ENCODE measurements at regions not wholly inside any gene's neighbourhood (a gene's known extent, or its start where the extent isn't known, plus 50 kb on each side); places are given as distances from the start of the nearest gene placed in this dataset.
"Not testable (repeated sequence)": the region's sequence is repeated elsewhere in the genome, so short reads cannot be mapped to it uniquely, and the experiment has no call there.

DNA sequence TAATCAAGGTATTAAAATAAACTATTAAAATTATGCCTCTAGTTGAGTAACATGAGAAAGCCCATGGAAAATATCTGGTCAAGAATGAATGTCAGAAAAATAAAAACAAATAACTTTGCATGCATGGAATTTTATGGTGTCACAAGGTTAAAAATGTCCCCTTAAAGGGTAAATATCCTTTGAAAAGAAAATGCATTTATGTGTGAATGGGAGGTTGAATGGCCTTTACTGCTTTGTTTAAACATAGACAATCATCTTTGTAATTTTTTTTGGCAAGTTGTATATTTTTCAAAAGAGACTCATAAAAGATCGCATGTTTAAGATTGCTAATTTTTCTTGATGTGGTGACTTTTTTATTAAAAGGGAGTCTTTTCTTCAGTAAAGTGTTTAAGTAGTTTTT lies 564.2 kb downstream of the NR2F2 start:
- DNase-seq (ENCODE audit: low read depth in 2 of 2): no peak

DNA sequence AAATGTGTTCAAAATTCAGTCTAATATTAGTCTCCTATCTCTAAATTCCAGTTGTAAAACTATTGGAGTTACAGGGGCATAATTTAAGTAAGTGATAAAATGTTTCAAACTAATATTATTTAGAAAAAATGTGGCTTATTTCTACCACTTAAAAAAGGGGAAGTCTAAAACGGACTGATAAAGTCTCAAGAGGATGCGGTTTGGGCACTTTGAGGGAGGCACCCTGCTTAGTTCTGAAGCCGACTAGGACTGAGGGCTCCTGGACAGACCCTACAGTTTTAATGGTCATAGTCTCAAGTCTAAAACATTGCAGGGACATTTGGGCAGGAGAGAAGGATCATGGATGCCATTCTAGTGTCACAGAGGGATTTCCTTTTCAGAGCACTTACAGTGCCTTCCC lies 566.3 kb downstream of the NR2F2 start:
- DNase-seq (ENCODE audit: low read depth in 2 of 2): no peak

GRCh38 chr15:96914081-96914480 lies 583.6 kb downstream of the NR2F2 start:
- no peak for DNase-seq (ENCODE audit: low read depth in 2 of 2)

GRCh38 chr15:96916750-96917149 lies 586.2 kb downstream of the NR2F2 start:
- no peak for DNase-seq (ENCODE audit: low read depth in 2 of 2)

DNA sequence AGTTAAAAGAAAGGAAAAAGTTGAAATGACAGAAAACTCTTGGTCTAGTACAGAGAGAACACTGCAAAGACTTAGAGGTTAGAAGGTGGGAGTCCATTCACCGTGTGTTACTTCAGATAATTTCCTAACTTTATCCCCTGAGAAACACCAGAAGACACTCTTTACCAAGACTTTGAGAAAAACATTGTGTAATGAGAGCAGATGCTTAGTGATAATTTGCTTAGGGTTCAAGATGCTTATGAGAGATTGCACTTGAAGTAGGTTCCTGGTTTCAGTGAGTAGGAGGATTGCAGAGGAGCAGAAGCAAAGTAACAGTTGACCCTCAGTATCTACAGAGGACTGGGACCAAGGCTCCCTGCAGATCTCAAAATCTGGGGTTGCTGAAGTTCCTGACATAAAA lies 594.1 kb downstream of the NR2F2 start:
- no peak for DNase-seq (ENCODE audit: low read depth in 2 of 2)

- no peak for DNase-seq (ENCODE audit: low read depth in 2 of 2)
Observed at GRCh38 chr15:96947296-96948229, 617.1 kb downstream of the NR2F2 start.

DNA sequence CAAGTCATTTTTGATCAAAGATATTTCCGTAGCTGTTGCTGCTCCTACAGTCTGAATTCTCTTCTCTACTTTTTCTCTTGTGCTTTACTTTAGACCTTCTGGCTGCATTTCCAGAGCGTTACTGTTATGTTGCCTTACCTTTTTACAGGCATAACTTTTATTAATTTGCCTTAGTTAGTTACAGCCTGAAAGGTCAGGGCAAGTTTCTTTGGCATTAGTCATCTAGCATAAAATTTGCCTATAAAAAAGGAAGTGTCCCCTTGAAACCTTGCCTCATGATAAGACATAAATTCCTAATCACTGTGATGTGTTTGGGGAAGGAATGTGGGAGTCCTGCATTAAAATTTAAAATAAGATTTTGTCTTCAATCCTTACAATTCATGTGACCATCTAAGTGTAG lies 618.5 kb downstream of the NR2F2 start:
- no peak for DNase-seq (ENCODE audit: low read depth in 2 of 2)

DNA sequence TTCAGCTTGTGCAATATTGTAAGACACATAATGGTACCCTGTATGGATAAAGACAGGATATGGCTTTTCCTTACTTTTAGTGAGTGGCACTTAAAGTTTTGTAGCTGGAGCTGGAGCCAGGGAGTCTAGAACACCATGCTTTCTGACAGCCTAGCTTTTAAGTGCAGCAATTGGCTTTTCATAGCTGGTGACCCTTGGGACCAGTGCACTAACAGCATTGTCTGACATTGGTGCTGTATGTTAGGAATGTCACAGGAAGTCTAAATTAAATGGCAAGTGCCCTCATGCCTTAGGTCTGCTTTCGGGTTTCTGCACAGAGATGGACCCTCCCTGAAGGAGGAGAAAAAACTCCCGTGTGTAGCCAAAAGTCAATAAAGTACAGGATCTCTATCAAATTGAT lies 628.2 kb downstream of the NR2F2 start:
- DNase-seq (ENCODE audit: low read depth in 2 of 2): no peak

DNA sequence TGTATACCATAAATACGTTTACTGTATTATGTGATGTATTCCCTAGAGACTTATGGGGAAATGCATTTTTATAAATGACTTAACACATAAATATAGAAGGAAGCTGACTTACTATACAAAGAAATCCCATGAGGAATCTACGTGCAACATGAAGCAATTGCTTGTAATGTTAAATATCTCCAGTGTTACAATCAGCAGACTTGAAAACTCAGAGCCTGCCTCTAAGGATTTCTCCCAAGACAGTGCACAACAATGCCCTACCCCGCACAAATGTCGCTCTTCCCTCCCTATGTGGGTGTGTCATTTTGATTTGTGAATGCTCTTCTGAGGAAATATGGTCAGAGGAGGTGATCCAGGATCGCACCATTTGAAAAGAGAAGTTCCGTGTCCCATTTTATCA lies 629.0 kb downstream of the NR2F2 start:
- DNase-seq (ENCODE audit: low read depth in 2 of 2): no peak

DNA sequence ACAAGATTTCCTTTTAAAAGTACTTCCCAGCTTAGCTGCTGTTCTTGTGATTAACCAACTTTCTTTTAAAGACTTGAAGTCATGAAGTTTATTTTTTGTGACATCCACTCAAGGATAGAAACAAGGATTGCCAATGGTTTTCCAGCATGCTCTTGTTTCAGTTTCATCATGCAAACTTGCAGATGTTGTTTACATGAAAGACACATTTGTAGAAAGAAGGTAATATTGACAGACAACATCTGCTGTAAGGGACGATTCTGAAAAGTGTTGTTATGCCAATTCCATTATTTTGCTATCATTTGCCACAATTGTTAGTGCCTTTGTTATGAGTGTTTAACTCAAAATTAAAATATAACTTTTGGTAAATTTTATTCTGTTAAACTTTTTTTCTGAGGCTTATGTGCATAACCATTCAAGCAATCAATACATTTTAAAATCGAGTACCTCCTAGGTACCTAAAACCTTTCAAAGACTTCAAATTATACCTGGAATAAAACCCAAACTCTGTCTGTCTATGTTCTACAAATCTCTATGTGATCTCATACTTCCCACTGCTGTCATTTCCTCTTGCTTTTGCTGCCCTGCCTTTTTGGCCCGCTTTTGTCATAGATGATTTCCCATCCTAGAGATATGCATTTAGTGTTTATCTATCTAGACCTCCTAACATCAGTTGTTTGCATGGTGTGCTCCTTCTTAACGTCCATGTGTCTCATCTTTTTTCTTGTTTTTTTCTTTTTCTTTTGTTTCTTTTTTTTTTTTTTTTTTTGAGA lies 630.4 kb downstream of the NR2F2 start:
- no peak for DNase-seq (ENCODE audit: low read depth in 2 of 2)

GRCh38 chr15:96966554-96966953 lies 636.1 kb downstream of the NR2F2 start:
- DNase-seq (ENCODE audit: low read depth in 2 of 2): no peak

DNA sequence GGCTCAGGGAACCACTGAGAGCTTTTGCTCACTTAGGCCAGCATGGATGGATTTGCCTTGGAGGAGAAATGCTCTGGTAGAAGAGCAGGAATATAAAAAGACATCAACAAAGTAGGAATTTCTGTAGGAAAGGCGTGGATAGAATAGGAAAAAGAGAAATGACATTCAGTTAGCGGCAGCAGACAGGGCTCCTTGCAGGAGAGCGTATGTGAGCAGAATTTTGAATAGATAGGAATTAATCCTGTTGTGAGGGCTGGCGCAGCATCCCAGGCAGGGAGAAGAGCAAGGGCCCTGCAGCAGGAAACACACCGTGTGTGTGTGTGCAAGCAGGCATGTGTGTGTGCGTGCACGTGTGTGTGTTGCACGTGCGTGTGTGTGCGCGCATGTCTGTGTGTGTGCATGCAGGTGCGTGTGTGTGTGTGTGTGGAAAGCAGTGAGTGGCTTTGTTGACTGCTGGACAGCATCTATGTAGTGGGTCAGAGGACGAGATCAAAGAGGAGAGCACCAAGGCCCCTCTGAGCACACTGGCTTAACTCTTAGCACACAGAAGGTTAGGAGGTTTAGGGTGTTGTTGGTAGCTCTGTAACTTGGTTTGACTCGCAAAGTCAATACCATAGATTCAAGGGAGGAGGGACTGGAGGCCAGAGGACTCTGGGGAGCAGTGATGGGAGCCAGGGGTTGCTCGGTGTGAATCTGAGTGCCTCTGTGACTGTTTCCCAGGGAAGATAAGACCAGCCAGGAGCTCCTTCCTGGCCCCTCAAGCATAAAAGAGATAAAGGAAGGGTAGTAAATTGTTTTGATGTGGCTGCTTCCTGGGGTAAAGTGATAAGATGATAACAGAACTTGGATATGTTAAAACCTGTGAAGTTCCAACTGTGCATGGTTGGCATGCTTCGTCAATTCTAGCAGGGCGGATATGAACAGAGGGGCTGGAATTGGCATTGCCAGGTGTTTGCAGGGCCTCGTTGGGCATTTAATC lies 639.5 kb downstream of the NR2F2 start:
- no peak for DNase-seq (ENCODE audit: low read depth in 2 of 2)

- DNase-seq (ENCODE audit: low read depth in 2 of 2): no peak
Observed at GRCh38 chr15:96972201-96972600, 641.7 kb downstream of the NR2F2 start.

DNA sequence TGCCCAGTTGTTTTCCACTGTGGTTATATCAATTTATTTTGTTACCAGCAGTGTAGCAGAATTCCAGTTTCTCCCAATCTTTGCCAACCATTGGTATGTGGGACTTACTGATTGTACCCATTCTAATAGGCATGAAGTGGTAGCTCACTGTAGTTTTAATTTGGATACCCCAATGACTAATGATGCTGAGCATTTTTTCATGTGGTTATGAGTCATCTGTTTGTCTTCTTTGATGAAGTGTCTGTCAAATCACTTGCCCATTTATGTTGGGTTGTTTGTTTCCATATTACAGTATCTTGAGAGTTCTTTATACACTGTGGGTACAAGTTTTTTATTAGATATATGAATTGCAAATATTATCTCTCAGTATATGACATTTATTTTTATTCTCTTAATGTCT lies 644.3 kb downstream of the NR2F2 start:
- no peak for DNase-seq (ENCODE audit: low read depth in 2 of 2)

DNA sequence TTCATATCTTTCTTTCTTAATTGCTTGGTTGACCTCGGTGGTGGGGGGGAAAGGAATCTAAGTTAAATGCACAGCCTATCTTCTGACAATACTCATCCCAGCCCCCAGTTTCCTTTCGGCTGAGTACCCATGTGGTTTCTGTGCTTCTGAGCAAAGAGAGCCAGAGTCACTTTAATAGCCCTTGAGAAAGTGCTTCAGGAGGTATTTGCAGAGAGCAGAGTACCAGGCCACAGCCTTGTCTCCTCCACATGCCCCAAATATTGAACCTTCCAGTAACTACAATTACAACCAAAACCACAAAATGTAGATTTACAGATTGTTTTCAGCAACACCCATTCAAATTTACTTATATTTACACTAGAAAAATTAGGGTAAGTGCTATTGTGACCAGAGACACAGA lies 647.4 kb downstream of the NR2F2 start:
- no peak for DNase-seq (ENCODE audit: low read depth in 2 of 2)

DNA sequence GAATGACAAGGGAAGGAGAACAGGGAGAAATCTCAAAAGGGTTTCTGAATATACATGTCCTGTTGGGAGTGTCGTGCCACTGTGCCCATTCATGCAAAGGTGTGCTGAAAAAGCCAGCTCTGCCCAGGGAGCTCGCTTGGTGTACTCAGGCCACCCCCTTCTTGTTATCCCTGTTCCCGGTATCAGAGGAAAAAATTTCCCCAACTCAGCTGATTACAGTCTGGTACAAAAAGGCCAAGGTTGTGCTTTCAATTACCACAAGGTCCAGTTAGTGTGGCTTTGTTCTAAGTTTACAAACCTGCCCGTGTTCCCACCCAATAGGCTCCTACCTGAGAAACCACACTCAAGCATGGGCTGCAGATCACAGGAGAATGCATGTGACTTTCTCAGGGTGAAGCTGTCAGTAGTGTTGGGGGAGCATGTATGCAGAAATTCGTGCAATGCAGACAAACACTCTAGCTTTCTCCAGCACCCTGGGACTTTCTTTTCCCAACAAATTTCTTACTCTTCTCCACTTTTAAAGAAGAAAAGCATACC lies 648.5 kb downstream of the NR2F2 start:
- no peak for DNase-seq (ENCODE audit: low read depth in 2 of 2)

DNA sequence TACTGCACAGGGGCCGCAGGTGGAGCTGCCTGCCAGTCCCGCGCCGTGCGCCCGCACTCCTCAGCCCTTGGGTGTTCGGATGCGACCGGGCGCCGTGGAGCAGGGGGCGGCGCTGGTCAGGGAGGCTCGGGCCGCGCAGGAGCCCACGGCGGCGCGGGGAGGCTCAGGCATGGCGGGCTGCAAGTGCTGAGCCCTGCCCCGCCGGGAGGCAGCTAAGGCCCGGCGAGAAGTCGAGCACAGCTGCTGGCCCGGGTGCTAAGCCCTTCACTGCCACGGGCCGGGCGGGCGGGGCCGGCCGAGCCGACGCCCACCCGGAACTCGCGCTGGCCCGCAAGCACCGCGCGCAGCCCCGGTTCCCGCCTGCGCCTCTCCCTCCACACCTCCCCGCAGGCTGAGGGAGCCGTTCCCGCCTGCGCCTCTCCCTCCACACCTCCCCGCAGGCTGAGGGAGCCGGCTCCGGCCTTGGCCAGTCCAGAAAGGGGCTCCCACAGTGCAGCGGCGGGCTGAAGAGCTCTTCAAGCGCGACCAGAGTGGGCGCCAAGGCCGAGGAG lies 653.7 kb downstream of the NR2F2 start:
- not testable (repeated sequence) for DNase-seq (ENCODE audit: low read depth in 2 of 2)

- no peak for DNase-seq (ENCODE audit: low read depth in 2 of 2)
Observed at GRCh38 chr15:96992817-96993216, 662.3 kb downstream of the NR2F2 start.

DNA sequence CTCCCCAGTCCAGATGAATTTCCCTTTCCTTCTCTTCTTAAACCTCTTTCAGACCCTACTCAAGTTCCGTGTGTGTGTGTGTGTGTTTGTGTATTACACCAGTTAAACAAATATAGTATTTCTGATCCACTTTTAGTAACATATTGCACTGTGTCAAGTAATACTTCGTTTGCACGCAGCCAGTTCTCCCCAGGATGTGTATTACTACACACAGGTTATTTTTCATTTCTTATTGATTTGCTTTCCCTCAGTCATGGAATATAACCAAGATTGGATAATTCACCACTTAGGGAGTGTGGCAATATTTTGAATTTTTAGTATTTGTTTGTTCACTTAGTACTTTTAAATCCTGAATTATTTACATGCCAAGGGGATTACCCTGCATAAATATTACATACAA lies 667.0 kb downstream of the NR2F2 start:
- no peak for DNase-seq (ENCODE audit: low read depth in 2 of 2)

DNA sequence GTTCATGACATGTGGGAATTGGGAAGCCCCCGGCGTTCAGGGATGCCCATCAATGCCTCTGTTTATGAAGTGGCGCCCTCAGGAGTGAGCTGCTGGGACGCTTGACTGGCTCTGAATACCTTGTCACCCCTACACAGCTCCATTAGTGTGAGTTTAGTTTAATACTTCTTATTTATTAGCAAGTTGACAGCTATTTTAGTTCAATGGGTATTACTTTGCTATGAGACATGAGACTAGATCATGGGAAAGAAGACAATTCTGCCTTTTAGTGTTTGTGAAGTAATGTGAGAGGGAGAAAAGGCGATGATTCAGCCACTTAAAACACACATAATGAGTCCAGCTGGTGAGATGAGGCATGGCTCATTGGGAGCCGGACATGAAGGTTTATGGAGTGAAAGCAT lies 678.5 kb downstream of the NR2F2 start:
- DNase-seq (ENCODE audit: low read depth in 2 of 2): no peak

DNA sequence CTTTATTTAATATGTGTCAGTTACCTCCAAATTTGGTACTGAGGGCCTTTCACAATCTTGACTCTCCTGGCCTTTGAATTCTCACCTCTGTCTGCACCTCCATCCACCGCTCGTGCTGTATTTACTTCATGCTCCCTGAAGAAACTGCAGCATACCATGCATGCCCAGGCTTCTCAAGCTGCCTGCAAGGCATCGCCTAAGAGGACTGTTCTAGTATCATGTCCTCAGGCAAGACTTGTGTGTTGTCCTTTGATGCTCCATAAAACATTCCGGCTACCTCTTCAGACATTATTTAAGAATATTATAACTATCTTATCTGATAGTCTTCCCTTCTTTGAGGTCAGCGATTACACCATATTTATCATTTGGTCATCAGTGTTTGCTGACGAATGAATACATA lies 682.5 kb downstream of the NR2F2 start:
- DNase-seq (ENCODE audit: low read depth in 2 of 2): no peak
